Thoracic aorta (tissue), 2 donors: ENCODE measurements at regions not wholly inside any gene's neighbourhood (a gene's known extent, or its start where the extent isn't known, plus 50 kb on each side); places are given as distances from the start of the nearest gene placed in this dataset.

Experiments
- ATAC-seq: fragments of 150-250 bp; one replicate; pipeline ENCODE4 v1.8.0; 2017; ENCODE audit warnings: low read depth; ENCODE audit not compliant: insufficient number of reproducible peaks, low FRiP score
- DNase-seq: peaks from one replicate; pipeline ENCODE4 v3.0.0-alpha.2; 2020; ENCODE audit warnings: low spot score
- H3K27ac ChIP-seq, 2 donors: fragments of 200-600 bp; sonication (generic); 1 replicate in 1 of 2; 2 replicates in 1 of 2; pipeline ENCODE4 v1.5.1; 2016; ENCODE audit warnings: mild to moderate bottlenecking in 2 of 2, moderate library complexity in 2 of 2
- H3K27me3 ChIP-seq: fragments of 200-600 bp; sonication (generic); replicated peaks from 2 replicates; pipeline ENCODE4 v1.6.0; 2016; ENCODE audit warnings: mild to moderate bottlenecking; ENCODE audit not compliant: insufficient read depth
- H3K36me3 ChIP-seq: fragments of 200-600 bp; sonication (generic); one replicate; pipeline ENCODE4 v1.5.1; 2016
- H3K4me1 ChIP-seq, 2 donors: fragments of 200-600 bp; sonication (generic); 1 replicate in 1 of 2; 2 replicates in 1 of 2; pipeline versions ENCODE4 v1.5.1 to v1.6.0; 2016; ENCODE audit warnings: low read depth in 2 of 2, mild to moderate bottlenecking in 1 of 2; ENCODE audit not compliant: control insufficient read depth in 1 of 2
- H3K4me3 ChIP-seq: fragments of 200-600 bp; sonication (generic); 2 replicates; pipeline ENCODE4 v1.5.1; 2016; ENCODE audit warnings: mild to moderate bottlenecking
- H3K9me3 ChIP-seq: fragments of 200-600 bp; sonication (generic); 2 replicates; pipeline ENCODE4 v1.5.1; 2016
- CTCF ChIP-seq: fragments of 200-600 bp; sonication (generic); IDR thresholded peaks from one replicate; pipeline ENCODE4 v1.5.1; 2019; ENCODE audit warnings: antibody characterized with exemption

DNA sequence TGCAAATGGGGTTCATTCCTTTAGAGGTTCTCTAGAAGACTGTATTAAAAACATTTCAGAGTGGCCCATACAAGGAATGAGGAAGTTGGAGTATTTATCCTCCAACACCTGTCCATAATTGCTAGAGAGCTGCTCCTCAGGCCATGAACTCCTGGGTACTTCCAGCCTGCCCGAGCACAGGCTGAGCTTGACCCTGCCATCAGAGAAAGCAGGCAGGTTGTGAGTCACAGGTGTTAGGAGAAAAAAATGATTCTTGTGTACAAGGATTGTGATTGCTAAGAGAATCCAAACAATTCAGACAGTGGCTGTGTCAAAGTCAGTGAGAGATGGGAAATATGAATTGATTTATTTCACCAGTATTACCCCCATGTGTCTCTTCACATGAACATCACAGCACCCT is 156.8 kb upstream of the GADL1 start:
- Histone ChIP-seq H3K9me3 (no peaks in the 10 kb centered on the region), H3K4me1 (no peaks in the 10 kb centered on the region), H3K27me3 (no peaks in the 10 kb centered on the region), H3K4me3 (no peak overlapping the region), H3K27ac (no peak overlapping the region), H3K36me3 (no peaks in the 10 kb centered on the region)
- DNase-seq (no peak), ATAC-seq (no peak)
- no peak for TF ChIP-seq CTCF

DNA sequence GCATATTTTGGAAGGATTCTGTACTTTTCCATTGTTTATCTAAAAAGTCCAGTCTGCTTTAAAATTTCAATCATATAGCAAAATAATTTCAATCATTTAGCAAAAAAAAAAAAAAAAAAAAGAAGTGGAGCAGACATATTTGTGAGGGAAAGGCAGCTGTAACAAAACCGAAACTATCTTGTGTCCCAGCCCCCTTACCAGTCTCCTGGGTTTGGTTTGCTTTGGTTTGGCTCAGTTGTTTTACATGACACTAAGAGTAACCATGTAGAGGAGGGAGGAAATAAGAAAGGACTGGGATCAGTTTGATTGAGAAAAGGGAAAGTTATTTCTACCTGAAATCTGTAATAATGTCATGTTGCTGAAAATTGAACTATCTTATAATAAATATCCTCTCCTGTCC is 158.8 kb upstream of the GADL1 start:
- H3K4me1 ChIP-seq: no peaks in the 10 kb centered on the region
- H3K36me3 ChIP-seq: no peaks in the 10 kb centered on the region
- TF ChIP-seq CTCF: no peak
- H3K9me3 ChIP-seq: no peaks in the 10 kb centered on the region
- H3K27ac ChIP-seq: no peak overlapping the region
- DNase-seq (no peak), ATAC-seq (no peak)
- no peak overlapping the region for H3K4me3 ChIP-seq
- H3K27me3 ChIP-seq: no peaks in the 10 kb centered on the region

GRCh38 chr3:31054032-31054431 is 159.6 kb upstream of the GADL1 start:
- no peaks in the 10 kb centered on the region for H3K4me1 ChIP-seq
- no peaks in the 10 kb centered on the region for H3K9me3 ChIP-seq
- DNase-seq (no peak), ATAC-seq (no peak)
- no peak overlapping the region for H3K4me3 ChIP-seq
- H3K36me3 ChIP-seq: no peaks in the 10 kb centered on the region
- no peaks in the 10 kb centered on the region for H3K27me3 ChIP-seq
- no peak for TF ChIP-seq CTCF
- no peak overlapping the region for H3K27ac ChIP-seq

- no peaks in the 10 kb centered on the region for H3K4me1 ChIP-seq
- no peak for DNase-seq
- ATAC-seq: no peak
- no peaks in the 10 kb centered on the region for H3K36me3 ChIP-seq
- peaks cover 4% of the 10 kb centered on the region for H3K9me3 ChIP-seq
- no peak for TF ChIP-seq CTCF
- no peak overlapping the region for H3K4me3 ChIP-seq
- no peaks in the 10 kb centered on the region for H3K27me3 ChIP-seq
- no peak overlapping the region for H3K27ac ChIP-seq
Measured at GRCh38 chr3:31055757-31056156, 161.3 kb upstream of the GADL1 start.

GRCh38 chr3:31057891-31058290 is 163.4 kb upstream of the GADL1 start:
- ATAC-seq (no peak), DNase-seq (no peak)
- Histone ChIP-seq H3K9me3 (peaks cover 4% of the 10 kb centered on the region), H3K27ac (no peak overlapping the region), H3K4me3 (no peak overlapping the region), H3K27me3 (no peaks in the 10 kb centered on the region), H3K4me1 (no peaks in the 10 kb centered on the region), H3K36me3 (no peaks in the 10 kb centered on the region)
- TF ChIP-seq CTCF: no peak
